C4-2B (cell line): ENCODE measurements at regions not wholly inside any gene's neighbourhood (a gene's known extent, or its start where the extent isn't known, plus 50 kb on each side); places are given as distances from the start of the nearest gene placed in this dataset.

Experiments
- H3K27ac ChIP-seq: fragments of 450-650 bp; 2 replicates; pipeline ENCODE4 v1.5.1; 2017
- ZFX ChIP-seq: fragments of 450-650 bp; IDR thresholded peaks from 2 replicates; pipeline ENCODE4 v1.6.1; 2017
- TF ChIP-seq, protein P1 (sequence below): fragments of 450-650 bp; conservative IDR thresholded peaks from 2 replicates; pipeline ENCODE4 v1.5.1; 2017; ENCODE audit warnings: mild to moderate bottlenecking

DNA sequence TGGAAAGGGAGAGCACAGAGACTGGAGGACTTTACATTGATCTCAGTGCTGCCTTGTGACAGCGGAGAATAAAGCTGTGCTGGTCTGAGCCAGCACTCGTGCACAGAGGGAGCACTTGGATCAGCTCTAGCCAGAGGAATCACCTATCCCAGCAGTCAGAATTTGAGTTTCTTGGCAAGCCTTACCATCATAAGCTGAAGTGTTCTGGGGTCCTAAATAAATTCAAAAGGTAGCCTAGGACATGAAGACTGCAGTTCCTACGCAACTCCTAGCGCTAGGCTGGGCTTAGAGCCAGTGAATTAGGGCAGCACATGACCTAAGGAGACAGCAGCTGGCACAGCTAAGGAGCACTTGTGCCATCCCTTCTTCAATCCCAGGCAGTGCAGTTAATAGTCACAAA is 119.5 kb downstream of the HMHB1 start:
- TF ChIP-seq, protein P1, sequence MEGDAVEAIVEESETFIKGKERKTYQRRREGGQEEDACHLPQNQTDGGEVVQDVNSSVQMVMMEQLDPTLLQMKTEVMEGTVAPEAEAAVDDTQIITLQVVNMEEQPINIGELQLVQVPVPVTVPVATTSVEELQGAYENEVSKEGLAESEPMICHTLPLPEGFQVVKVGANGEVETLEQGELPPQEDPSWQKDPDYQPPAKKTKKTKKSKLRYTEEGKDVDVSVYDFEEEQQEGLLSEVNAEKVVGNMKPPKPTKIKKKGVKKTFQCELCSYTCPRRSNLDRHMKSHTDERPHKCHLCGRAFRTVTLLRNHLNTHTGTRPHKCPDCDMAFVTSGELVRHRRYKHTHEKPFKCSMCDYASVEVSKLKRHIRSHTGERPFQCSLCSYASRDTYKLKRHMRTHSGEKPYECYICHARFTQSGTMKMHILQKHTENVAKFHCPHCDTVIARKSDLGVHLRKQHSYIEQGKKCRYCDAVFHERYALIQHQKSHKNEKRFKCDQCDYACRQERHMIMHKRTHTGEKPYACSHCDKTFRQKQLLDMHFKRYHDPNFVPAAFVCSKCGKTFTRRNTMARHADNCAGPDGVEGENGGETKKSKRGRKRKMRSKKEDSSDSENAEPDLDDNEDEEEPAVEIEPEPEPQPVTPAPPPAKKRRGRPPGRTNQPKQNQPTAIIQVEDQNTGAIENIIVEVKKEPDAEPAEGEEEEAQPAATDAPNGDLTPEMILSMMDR = no peak
- no peak for TF ChIP-seq ZFX
- no peak overlapping the region for H3K27ac ChIP-seq

DNA sequence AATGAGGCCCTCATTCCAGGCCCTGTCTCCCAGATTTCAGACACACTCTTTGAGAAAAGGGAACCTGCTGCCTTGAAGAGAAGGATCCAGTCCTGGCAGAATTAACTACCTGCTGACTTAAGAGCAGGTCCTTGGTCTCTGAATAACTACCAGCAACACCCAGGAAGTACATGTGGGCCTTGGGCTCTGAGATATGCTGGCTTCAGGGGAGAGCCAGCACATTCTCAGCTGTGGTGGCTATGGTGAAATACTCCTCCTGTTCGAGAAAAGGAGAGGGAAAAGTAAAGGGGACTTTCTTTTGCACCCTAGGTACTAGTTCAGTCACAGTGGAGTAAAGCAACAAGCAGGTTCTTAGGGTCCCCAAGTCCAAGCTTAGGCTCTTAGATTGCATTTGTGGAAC is 120.0 kb downstream of the HMHB1 start:
- no peak for TF ChIP-seq ZFX
- TF ChIP-seq, protein P1 = no peak
- H3K27ac ChIP-seq = no peak overlapping the region

DNA sequence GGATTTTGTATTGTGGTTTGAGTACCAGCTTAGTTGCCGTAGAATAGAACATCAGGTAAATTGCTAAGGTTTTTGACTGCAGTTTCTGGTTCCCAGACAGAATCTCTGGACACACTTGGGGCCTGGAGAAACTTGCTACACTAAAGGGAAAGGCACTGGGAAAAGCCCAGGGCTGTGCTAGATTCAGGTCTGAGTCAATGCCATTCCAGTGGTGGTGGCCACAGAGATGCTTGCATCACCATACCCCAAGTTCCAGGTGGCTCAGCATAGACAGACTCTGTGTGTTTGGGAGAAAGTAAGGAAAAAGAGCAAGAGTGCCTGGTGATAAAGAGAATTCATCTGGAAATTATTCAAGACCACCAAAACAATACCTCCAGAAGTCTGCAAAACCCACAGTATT is 120.6 kb downstream of the HMHB1 start:
- no peak overlapping the region for H3K27ac ChIP-seq
- TF ChIP-seq, protein P1 = no peak
- TF ChIP-seq ZFX = no peak

DNA sequence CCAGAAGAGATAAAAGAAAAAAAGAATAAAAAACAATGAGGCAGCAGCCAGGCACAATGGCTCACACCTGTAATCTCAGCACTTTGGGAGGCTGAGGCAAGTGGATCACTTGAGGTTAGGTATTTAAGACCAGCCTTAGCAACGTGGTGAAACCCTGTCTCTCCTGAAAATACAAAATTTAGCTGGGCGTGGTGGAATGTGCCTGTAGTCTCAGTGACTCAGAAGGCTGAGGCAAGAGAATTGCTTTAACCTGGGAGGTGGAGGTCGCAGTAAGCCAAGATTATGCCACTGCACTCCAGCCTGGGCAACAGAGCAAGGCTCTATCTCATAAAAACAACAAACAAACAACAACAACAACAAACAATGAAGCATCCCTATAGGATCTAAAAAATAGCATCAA is 121.5 kb downstream of the HMHB1 start:
- TF ChIP-seq, protein P1 = no peak
- no peak for TF ChIP-seq ZFX
- no peak overlapping the region for H3K27ac ChIP-seq

DNA sequence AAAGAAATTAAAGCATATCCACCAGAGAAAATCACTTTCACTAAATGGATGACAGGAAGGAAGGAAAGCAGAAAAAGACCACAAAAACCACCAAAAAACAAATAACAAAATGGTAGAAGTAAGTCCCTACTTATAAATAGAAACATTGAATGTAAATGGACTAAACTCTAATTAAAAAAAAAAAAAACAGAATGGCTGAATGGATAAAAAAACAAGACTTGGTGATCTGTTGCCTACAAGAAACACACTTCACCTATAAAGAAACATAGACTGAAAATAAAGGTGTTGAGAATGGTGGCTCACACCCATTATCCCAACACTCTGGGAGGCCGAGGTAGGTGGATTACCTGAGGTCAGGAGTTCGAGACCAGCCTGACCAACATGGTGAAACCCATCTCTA is 122.9 kb downstream of the HMHB1 start:
- H3K27ac ChIP-seq = no peak overlapping the region
- TF ChIP-seq, protein P1 = no peak
- TF ChIP-seq ZFX = no peak

DNA sequence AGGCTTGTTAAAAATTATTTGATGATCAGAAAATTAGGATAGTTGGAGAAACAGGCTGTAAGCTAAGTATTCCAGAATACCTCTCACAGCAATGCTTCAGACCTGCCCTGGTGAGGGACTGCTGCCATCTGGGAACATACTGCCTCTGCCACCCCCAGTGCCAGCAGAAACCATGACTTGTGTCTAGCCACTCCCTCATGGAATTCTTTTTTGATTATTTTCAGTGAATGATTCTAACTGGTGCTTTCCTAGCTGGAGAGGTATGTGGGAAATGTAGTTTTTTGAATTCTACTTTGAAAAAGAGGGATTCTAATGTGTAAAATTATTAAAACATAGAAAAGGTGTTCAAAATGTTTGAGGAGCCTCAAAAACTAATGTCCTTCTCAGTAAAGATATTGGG is 126.3 kb downstream of the HMHB1 start:
- no peak overlapping the region for H3K27ac ChIP-seq
- TF ChIP-seq, protein P1 = no peak

DNA sequence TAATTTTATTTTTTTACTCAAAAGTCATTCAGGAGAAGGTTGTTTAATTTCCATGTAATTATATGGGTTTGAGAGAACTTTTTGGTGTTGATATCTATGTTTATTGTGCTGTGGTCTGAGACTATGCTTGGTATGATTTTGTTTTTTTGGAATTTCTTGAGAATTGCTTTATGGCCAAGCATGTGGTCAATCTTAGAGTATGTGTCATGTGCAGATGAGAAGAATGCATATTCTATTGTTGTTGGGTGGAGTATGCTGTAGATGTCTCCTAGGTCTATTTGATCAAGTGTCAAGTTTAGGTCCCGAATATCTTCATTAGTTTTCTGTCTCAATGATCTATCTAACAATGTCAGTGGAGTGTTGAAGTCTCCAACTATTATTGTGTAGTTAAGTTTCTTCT is 134.9 kb downstream of the HMHB1 start:
- TF ChIP-seq, protein P1 = no peak
- no peak for TF ChIP-seq ZFX
- no peak overlapping the region for H3K27ac ChIP-seq
